Ishikawa (cell line): ENCODE measurements at regions not wholly inside any gene's neighbourhood (a gene's known extent, or its start where the extent isn't known, plus 50 kb on each side); places are given as distances from the start of the nearest gene placed in this dataset.

Experiments
- CEBPB ChIP-seq: IDR thresholded peaks from 2 replicates; pipeline ENCODE4 v1.6.1; 2012
- CREB1 ChIP-seq: IDR thresholded peaks from 2 replicates; pipeline ENCODE4 v1.6.1; 2012; ENCODE audit warnings: low read depth
- EGR1 ChIP-seq: IDR thresholded peaks from 2 replicates; pipeline ENCODE4 v1.6.1; 2012
- EP300 ChIP-seq: IDR thresholded peaks from 2 replicates; pipeline ENCODE4 v1.6.1; 2012; ENCODE audit warnings: borderline replicate concordance
- FOXM1 ChIP-seq: IDR thresholded peaks from 2 replicates; pipeline ENCODE4 v1.6.1; 2012; ENCODE audit warnings: low read depth, borderline replicate concordance
- NFIC ChIP-seq: IDR thresholded peaks from 2 replicates; pipeline ENCODE4 v1.6.1; 2012
- RAD21 ChIP-seq: IDR thresholded peaks from 2 replicates; pipeline ENCODE4 v1.6.1; 2012; ENCODE audit warnings: low read depth
- TEAD4 ChIP-seq: IDR thresholded peaks from 2 replicates; pipeline ENCODE4 v1.6.1; 2012
- ZBTB7A ChIP-seq: IDR thresholded peaks from 2 replicates; pipeline ENCODE4 v1.6.1; 2012; ENCODE audit warnings: low read depth
- TF ChIP-seq, protein P1 (sequence below): IDR thresholded peaks from 2 replicates; pipeline ENCODE4 v1.6.1; 2012
- TF ChIP-seq, protein P2 (sequence below): IDR thresholded peaks from 2 replicates; pipeline ENCODE4 v1.6.1; 2012; ENCODE audit warnings: low read depth, mild to moderate bottlenecking
- TF ChIP-seq, protein P3 (sequence below): IDR thresholded peaks from 2 replicates; pipeline ENCODE4 v1.6.1; 2012

DNA sequence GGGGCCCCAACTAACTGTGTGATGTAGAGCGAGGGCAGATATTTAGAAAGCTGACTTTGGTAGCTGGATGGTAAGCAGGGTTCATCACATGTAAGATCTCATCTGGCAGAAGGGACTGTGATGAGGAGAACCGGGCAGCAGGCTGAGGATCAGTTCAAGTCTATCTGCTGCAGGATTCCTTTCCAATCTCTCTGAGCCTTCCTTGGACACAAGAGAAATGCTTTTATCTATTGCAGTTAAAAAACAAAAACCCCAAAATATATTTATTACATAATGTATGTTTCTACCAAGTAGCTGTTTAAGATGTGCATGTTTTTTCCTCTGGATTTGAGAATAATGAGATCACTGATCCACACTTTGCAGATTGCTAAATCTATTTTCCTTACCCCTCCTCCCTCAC, 411.5 kb downstream of the RAP2B start:
- TF ChIP-seq FOXM1: no peak
- TF ChIP-seq, protein P1, sequence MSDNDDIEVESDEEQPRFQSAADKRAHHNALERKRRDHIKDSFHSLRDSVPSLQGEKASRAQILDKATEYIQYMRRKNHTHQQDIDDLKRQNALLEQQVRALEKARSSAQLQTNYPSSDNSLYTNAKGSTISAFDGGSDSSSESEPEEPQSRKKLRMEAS: no peak
- no peak for TF ChIP-seq ZBTB7A
- TF ChIP-seq, protein P2, sequence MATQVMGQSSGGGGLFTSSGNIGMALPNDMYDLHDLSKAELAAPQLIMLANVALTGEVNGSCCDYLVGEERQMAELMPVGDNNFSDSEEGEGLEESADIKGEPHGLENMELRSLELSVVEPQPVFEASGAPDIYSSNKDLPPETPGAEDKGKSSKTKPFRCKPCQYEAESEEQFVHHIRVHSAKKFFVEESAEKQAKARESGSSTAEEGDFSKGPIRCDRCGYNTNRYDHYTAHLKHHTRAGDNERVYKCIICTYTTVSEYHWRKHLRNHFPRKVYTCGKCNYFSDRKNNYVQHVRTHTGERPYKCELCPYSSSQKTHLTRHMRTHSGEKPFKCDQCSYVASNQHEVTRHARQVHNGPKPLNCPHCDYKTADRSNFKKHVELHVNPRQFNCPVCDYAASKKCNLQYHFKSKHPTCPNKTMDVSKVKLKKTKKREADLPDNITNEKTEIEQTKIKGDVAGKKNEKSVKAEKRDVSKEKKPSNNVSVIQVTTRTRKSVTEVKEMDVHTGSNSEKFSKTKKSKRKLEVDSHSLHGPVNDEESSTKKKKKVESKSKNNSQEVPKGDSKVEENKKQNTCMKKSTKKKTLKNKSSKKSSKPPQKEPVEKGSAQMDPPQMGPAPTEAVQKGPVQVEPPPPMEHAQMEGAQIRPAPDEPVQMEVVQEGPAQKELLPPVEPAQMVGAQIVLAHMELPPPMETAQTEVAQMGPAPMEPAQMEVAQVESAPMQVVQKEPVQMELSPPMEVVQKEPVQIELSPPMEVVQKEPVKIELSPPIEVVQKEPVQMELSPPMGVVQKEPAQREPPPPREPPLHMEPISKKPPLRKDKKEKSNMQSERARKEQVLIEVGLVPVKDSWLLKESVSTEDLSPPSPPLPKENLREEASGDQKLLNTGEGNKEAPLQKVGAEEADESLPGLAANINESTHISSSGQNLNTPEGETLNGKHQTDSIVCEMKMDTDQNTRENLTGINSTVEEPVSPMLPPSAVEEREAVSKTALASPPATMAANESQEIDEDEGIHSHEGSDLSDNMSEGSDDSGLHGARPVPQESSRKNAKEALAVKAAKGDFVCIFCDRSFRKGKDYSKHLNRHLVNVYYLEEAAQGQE: no peak
- no peak for TF ChIP-seq EGR1
- TF ChIP-seq RAD21: no peak
- TF ChIP-seq, protein P3, sequence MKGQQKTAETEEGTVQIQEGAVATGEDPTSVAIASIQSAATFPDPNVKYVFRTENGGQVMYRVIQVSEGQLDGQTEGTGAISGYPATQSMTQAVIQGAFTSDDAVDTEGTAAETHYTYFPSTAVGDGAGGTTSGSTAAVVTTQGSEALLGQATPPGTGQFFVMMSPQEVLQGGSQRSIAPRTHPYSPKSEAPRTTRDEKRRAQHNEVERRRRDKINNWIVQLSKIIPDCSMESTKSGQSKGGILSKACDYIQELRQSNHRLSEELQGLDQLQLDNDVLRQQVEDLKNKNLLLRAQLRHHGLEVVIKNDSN: no peak
- no peak for TF ChIP-seq CEBPB
- no peak for TF ChIP-seq CREB1
- no peak for TF ChIP-seq NFIC
- no peak for TF ChIP-seq TEAD4
- TF ChIP-seq EP300: no peak
